NCI-H1417 (cell line): ENCODE measurements at regions not wholly inside any gene's neighbourhood (a gene's known extent, or its start where the extent isn't known, plus 50 kb on each side); places are given as distances from the start of the nearest gene placed in this dataset.
"Not testable (repeated sequence)": the region's sequence is repeated elsewhere in the genome, so short reads cannot be mapped to it uniquely, and the experiment has no call there.

Source experiments
- DNase-seq, 3 experiments: peaks; one replicate each; lab custom pipeline; 2025; lab: John Stamatoyannopoulos, UW

DNA sequence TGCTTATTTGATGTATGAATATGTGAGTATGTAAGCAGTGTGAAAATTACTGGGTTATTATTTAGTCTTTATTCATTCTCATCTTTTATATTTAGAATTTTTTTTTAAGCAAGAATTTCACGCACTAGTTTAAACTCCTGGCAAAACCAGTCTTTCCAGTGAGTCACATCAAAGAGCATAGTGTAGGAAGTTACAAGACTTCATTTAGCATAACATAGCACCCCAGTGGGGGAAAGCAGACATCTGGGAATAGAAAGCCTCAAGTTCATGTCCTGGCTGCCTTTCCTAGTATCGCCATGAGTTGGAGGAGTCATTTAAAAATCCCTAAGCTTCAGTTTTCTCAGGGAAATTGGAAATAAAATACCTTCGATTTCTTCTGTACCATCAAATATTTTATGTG lies 408.3 kb downstream of the NUP35 start:
- no peak for DNase-seq

DNA sequence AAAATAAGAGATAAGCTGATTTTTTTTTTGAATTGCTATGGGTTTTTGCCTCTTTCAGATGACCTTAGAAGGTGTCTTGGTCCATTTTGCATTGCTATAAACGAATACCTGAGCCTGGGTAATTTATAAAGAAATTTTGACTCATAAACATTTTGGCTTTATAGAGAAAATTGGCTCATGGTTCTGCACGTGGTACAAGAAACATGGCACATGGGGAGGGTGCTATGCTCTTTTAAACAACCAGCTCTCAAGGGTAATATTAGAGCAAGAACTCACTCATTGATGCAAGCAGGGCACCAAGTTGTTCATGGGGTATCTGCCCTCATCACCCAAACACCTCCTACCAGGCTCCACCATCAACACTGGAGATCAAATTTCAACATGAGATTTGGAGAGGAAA lies 408.8 kb downstream of the NUP35 start:
- no peak for DNase-seq

DNA sequence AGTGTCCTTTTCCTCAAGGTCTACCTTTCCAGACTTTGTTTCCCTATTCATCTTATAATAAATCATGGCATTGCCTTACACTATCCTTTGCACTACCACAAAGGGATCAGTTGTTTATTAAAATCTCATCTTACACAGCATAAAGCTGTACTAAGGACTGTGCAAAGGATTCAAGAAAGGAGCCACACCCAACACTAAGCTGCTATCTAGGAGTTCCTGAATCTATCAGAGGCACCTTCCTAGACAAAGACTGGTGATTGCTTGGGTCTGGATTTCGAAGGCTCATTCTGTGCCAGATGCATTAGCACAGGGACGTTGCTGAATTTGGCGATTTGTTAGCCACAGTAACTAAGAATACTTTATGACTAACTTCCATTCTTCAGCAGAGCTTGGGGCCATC lies 412.0 kb downstream of the NUP35 start:
- DNase-seq: no peak

DNA sequence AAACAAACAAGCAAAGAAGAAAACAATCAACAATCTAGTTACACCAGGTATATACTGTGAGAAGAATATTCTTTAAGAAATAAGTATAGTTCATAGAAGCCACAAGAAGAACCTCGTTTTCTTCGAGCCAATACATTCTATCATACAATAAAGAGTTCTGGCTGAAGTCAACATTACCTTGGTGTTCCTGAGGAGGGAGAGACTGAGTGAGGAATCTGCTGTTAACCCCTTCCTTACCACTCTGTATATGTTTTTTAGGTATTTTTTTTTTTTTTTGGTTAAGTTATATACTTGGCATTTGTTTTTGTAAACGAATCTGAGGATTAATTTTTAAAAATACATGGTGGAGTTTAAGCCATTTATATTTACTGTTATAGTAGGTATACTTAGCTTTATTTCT lies 412.5 kb downstream of the NUP35 start:
- DNase-seq: no peak

DNA sequence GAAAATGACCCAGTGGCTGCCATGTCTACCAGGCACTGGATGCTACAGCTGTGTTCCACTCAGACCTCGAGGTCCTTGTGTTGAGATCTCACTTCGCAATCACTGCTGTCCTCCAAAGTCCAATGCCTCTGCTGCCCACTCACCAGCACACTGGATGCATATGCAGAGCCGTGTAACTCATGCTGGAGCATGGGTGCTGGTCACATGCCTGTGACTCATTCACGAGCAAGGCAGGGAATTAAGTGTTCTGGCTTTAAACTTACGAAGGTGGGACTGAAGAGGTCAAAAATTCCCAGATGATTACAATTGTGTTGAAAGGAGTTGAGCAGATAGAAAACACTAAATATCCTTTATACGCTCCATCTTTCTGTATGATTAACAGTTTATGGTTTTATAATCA lies 417.5 kb downstream of the NUP35 start:
- DNase-seq: no peak

DNA sequence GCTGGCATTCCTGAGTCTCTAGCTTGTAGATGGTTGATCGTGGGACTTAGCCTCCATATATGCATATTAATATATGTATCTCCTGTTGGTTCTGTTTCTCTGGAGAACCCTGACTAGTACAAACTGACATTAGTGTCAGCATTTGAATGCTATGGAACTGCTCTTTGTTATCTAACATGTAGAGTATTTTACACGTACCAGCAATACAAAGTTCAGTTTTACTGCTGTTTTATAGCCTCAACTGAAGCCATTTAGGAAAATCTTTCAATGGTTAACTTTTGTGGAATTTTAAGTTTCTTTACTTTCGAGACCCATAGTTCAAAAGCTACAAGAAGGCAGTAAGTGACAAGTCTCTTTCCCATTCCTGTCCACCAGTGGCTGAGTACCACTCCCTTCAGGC lies 418.4 kb downstream of the NUP35 start:
- DNase-seq: no peak

DNA sequence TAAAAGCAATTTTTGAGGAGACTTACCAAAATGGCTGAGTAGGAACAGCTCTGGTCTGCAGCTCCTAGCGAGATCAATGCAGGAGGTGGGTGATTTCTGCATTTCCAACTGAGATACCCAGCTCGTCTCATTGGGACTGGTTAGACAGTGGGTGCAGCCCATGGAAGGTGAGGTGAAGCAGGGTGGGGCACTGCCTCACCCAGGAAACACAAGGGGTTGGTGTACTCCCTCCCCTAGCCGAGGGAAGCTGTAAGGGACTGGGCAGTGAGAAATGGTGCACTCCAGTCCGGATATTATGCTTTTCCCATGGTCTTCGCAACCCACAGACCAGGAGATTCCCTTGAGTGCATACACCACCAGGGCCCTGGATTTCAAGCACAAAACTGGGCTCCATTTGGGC lies 419.0 kb downstream of the NUP35 start:
- DNase-seq: no peak

DNA sequence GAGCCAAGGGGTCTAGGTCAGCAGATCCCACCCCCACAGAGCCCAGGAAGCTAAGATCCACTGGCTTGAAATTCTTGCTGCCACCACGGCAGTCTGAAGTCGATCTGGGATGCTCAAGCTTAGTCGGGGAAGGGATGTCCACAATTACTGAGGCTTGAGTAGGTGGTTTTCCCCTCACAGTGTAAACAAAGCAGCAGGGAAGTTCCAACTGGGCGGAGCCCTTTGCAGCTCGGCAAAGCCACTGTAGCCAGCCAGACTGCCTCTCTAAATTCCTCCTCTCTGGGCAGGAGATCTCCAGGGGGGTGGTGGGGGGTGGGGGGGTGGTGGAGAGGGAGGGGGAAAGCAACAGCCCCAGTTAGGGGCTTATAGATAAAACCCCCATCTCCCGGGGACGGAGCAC lies 419.5 kb downstream of the NUP35 start:
- peak in 2 of 3 experiments; percentile 28 to 63 for DNase-seq

DNA sequence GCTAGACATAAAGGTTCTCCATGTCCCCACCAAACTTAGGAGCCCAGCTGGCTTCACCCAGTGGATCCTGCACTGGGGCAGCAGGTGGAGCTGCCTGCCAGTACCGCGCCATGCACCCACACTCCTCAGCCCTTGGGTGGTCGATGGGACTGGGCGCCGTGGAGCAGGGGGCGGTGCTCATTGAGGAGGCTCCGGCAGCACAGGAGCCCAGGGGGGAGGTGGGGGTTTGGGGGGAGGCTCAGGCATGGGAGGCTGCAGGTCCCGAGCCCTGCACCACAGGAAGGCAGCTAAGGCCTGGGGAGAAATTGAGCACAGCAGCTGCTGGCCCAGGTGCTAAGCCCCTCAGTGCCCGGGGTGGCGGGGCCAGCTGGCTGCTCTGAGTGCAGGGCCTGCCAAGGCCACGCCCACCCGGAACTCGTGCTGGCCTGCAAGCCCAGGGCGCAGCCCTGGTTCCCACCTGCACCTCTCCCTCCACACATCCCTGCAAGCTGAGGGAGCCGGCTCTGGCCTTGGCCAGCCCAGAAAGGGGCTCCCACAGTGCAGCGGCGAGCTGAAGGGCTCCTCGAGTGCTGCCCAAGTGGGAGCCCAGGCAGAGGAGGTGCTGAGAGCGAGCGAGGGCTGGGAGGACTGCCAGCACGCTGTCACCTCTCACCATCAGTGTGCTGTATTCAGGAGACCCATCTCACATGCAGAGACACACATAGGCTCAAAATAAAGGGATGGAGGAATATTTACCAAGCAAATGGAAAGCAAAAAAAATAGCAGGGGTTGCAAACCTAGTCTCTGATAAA lies 422.5 kb downstream of the NUP35 start:
- DNase-seq: not testable (repeated sequence)

DNA sequence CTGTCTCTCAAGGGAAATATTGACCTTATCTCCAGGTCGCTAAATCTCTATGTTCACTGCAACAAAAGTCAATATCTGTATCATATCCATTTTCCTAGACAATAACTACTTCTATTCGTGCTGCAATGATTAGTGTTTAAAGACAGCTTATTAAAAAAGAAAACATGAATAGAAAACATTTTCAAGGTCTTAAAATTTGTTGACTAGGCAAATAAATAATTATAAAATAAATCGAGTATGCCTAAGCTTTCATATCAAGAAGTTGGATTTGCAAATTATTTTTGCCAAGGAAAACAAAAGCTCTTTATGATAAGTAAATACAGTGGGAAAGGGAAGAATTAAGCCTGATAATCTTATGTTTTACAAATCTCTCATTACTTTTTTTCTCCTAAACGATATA lies 428.5 kb downstream of the NUP35 start:
- peak in 1 of 3 experiments; percentile 28 for DNase-seq

DNA sequence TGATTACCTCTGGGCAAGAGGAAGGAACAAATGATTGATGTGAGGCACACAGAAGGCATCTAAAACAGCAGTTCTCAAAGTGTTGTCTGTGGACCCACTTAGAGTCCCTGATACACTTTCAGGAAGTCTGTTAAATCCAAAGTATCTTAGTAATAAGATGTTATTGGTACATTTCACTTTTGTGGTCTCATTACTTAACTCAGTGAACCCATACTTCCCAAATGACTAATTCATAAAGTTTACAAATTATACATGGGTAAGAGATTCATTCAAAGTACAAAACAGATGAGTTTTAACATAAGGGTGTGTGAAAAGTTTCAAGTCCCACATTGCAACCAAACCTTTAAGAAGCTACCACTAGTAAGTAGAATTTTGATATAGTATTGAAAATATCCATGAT lies 440.5 kb downstream of the NUP35 start:
- DNase-seq: no peak

DNA sequence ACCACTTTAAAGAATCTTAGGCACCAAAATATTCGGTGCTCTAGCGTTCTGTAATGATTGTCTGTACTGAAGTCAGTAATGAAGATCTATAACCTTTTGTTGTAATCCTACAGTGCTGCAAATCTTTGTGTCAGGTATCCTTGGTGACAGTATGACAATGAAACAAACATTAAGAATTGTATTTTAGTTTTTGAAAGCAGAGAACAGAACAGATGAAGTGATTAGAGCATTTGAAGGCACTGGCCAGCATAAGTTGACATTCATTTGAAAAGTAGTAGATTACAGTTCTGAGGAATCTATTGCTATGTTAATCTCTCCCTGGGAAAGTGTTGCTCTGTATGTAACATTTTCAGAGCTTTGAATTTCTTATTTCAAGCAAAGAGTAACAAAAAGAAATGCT lies 451.2 kb downstream of the NUP35 start:
- DNase-seq: no peak

DNA sequence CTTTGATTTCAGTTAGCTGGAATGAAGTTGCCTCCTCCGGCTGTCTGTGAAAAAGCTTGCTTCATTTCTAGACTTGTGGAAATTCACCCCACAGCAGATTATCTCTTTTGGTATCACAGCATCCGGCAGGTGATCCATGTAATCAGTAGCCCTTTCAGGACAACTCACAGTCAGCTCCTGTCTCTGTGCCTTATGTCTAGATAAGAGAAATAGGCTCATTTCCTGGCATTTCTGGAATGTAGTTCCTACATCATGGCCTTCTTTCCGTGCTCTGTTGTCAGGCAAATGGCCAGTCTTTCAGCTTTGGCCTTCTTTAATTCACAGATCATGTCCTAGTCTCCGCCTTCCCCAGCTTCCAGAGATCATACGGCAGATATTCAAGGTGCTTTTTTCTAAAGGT lies 455.4 kb downstream of the NUP35 start:
- DNase-seq: no peak

DNA sequence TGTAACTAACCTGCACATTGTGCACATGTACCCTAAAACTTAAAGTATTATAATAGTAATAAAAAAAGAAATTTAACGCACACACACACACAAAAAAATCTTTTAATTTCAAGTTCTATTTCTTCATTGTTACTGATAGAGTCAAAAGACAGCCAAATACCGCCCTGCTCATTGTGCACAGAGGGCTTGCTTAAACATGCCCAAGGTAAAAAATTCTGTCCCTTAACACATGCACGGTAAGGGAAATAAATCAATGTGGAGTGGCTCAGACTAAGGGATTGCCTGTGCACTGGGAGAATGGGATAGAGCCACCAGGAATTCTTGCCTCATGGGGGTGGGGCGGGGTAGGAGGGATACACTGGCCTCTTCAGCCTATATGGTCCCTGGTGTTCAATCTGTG lies 468.0 kb downstream of the NUP35 start:
- DNase-seq: no peak

DNA sequence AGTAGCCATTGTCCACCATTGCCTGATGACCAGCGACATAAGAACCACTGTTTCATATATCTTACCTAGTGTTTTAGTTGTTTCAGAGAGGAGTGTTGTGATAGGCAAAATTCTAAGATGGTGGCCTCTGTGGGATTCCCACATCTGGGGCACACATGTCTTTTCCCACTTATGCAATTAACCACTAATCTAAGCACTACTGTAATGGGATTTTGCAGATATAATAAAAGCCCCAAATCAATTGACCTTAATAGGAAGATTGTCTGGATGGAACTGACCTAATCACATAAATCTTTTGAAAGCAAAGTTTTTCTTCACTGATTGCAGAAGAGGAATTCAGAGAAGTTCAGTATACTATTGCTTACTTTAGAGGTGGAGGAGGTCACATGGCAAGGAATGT lies 469.9 kb downstream of the NUP35 start:
- no peak for DNase-seq

DNA sequence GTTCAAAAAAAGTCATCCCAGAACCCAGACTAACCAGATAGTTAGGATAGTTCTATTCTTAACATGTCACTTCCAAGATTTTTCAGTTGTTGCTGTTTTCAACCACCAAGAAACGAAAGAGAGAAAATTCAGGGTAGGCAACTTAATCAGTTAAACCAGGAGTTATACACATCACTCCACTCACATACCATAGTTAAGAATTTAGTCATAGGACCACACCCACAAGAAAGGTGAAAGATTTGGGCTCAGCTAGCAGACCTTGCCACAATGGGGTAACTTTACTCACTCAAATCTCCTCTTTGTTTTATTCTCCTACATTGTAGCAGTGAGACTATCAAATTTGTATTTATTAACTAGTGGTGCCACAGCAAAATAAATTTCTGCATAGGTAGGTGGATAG lies 473.6 kb downstream of the NUP35 start:
- DNase-seq: no peak

DNA sequence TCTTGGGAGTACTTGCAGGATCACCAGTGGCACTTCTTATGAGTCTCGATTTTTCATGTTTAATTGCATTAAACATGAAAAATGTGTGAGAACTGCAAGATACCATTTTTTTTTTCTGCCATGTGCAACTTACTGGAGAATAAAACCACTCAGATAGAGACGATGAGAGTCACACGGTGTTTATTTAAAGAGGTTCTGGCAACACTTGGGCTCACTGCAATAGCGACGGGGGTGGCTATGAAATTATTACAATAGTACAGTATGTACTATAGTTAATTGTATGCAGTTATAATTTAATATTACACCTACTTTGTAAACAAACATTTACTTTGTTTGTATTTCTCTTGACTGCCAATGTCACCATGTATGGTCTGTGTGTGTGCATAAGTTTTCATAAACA lies 479.8 kb downstream of the NUP35 start:
- peak in 1 of 3 experiments; percentile 32 for DNase-seq

DNA sequence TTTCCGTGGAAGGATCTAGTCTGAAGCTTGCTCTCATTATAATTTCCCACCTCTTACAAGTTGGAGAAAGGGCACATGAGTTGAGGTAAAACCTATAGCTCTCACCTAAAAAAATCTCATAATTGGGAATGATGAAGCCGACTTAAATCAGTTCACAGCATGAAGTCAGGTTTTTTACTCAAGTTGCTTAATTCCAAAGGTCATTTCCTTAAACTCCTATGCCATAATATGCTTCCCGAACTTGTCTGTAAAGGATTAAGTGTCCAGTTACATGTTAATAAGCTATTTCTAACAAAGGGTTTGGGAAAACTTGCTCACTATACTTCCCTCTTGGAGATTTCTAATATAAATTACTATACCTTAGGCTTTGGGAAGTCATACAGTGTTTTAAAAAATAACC lies 481.2 kb downstream of the NUP35 start:
- DNase-seq: no peak

DNA sequence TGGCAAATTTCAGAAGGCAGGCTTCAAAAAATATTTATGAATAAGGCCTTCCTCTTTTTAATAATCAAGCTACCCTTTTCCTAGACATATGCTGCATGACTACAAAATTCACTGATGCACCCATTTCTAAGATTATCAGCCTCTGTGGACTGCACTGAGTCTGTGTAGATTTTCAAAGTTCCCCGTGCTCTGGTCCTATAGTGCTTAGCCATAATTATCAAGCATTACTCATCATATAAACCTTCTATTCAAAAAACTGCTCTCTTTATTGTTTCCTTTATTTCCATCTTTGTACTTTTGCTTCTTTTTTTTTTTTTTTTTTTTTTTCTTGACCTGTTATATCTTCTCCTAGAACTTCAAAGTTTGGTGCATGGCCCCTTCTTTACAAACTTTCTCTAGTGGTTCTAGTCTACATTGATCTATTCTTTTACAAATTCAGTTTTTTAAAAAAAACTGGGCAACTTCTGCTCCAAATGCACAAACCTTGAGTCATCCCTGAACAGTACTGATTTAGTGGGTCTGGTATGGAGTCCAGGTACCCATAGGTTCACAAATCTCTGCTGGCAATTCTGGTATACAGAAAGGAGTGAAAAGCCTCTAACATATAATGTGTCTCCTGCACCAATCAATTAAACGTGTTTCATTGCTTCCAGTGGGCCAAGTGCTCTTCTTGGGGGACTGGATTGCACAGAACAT lies 481.9 kb downstream of the NUP35 start:
- DNase-seq: no peak

DNA sequence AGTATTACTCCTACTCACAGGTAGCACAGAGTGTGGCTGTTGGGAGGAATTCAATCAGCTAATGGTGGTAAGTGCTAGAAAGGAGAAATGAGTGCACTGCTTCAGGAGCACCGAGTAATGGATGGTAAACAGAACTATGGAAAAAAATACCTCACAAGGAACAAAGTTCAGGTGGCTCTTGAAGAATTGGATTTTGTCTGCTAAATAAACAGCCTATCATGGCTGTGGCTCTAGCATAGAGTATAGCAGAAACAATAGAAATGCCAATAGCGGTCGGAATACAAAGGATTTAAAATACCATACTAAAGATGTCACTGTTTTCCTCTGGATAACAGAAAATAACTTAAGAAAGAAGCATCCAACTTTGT lies 482.5 kb downstream of the NUP35 start:
- DNase-seq: no peak

DNA sequence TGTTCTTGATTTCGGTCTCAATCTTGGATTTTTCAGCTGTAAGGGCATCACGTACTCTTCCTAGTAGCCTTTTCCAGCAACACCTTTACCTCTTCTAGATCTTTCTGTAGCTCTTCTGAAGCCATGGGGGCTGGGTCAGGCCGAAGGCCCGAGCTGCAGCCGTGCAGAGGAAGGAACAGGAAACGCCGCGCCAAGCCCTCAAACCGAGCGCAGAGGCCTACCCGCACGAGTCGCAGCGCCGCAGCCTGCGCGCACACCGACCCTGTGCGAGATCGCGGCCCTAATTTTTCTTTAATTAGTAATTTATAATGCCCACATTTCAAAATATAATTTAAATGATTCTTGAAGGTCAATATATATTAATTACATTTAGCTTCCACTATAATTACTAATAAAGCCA lies 483.8 kb downstream of the NUP35 start:
- no peak for DNase-seq

DNA sequence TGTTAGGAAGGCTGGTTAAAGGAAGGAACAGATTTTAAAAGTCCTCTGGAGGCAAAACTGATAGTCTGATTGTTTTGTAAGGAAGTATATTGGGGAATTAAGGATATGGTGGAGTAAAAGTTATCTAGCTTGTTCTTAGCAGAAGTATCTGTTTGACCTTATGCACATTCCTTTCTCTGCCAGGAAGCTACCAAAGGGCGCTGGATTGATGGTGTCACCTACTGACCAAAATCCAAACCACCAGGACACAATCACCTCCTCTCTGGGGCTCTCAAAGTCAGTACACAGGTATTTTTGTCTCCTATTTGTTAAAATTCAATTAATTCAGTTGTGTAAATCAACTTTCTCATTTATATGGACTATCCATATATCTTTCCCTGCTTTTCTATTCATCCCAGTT lies 484.5 kb downstream of the NUP35 start:
- DNase-seq: no peak

DNA sequence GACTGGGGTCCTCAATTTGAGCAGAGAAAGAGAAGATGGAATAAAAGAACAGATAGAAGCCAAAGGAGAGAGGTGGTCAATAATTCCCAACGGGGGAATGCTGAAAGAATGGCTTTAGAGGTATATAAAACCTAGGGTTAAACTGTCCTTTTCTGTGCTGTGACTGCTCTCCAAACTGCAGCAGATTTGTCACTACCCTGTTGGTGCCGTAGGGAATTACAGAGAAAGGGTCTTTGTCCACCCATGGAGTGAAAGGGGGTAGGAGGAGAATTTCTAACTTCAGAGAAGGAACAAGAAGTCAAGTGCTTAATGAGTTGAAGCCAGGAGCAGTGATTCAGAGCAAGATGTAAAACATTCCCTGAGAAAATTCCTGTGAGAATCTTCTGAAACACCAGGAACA lies 486.5 kb downstream of the NUP35 start:
- DNase-seq: no peak
